ACC112 (cell line): ENCODE measurements at regions not wholly inside any gene's neighbourhood (a gene's known extent, or its start where the extent isn't known, plus 50 kb on each side); places are given as distances from the start of the nearest gene placed in this dataset.

Experiments used
- H2AFZ ChIP-seq: fragments of 200-600 bp; sonication (generic); one replicate; pipeline ENCODE4 v1.6.0; 2017; ENCODE audit warnings: antibody characterized with exemption, low read length; ENCODE audit not compliant: unreplicated experiment
- H3K27ac ChIP-seq: fragments of 200-600 bp; sonication (generic); 2 replicates; pipeline ENCODE4 v1.5.1; 2014; ENCODE audit warnings: low read depth, mild to moderate bottlenecking, antibody characterized with exemption, low read length, moderate library complexity
- H3K27me3 ChIP-seq: fragments of 200-600 bp; sonication (generic); 2 replicates; pipeline ENCODE4 v1.6.1; 2014; ENCODE audit warnings: mild to moderate bottlenecking, antibody characterized with exemption, low read length, moderate library complexity, mixed read lengths; ENCODE audit not compliant: insufficient read depth
- H3K36me3 ChIP-seq: fragments of 200-600 bp; sonication (generic); 2 replicates; pipeline ENCODE4 v1.6.1; 2016; ENCODE audit warnings: mild to moderate bottlenecking, antibody characterized with exemption, low read length, moderate library complexity, mixed read lengths; ENCODE audit not compliant: insufficient read depth
- H3K4me1 ChIP-seq: fragments of 200-600 bp; sonication (generic); one replicate; pipeline ENCODE4 v1.6.1; 2016; ENCODE audit warnings: low read length, mixed read lengths; ENCODE audit not compliant: insufficient read depth, unreplicated experiment, control insufficient read depth
- H3K4me3 ChIP-seq: fragments of 200-600 bp; sonication (generic); 2 replicates; pipeline ENCODE4 v1.5.1; 2014; ENCODE audit warnings: mild to moderate bottlenecking, low read depth, low read length
- H3K79me2 ChIP-seq: fragments of 200-600 bp; sonication (generic); one replicate; pipeline ENCODE4 v1.6.0; 2016; ENCODE audit warnings: low read length; ENCODE audit not compliant: control insufficient read depth, unreplicated experiment, insufficient read depth

DNA sequence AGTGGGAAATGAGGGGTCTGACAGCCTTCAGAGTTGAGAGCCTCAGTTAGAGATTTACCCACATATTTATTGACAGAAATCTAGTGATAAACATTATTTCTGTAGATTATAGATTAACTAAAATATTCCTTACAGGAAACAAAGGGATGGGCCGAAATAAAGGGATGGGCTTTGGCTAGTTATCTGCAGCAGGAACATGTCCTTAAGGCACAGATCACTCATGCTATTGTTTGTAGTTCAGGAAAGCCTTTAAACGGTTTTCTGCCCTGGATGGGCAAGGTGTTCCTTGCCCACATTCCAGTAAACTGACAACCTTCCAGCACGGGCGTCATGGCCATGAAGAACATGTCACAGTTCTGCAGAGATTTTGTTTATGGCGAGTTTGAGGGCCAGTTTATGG lies 154.8 kb upstream of the TOM1L1 start:
- H3K27ac ChIP-seq: no peak overlapping the region
- H3K27me3 ChIP-seq: no peaks in the 10 kb centered on the region
- H3K4me3 ChIP-seq: no peak overlapping the region
- H3K36me3 ChIP-seq: no peaks in the 10 kb centered on the region
- H2AFZ ChIP-seq: no peak overlapping the region
- H3K79me2 ChIP-seq: no peaks in the 10 kb centered on the region
- no peaks in the 10 kb centered on the region for H3K4me1 ChIP-seq

DNA sequence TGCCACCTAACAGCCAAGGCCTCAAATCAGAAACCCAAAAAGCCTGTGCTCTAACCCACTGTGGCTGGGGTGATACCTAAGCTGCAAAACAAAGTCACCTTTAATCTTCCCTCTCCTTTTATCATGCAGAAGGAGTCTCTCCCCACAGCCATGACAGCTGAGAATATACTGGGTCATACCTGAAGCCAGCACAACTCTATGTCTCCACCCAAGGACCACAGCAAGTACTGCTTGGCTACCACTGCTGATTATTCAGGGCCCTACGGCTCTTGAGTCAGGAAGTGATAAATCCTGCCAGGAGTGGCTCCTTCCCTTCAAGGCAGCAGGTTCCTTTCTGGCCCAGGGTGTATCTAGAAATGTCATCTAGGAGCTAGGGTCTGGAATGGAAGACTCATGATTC lies 151.5 kb upstream of the TOM1L1 start:
- Histone ChIP-seq H3K4me1 (no peaks in the 10 kb centered on the region), H3K27me3 (no peaks in the 10 kb centered on the region)

DNA sequence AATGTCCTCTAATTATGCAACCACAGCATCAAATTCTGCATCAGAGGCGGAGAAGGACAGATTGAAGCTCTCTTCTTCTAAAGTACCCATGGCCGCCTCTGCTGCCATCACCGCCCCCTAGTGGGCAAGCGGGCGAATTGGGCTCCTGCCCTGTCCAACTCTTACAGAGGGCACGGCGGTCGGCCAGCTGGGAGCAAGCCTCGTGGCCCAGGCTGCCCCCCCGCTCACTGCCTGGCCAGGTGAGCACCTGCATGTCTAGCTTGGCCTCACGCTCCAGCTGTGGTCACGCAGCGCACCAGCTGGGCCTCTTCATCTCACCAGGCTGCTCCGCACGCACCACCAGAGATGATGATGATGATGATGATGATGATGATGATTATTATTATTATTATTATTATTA lies 146.1 kb upstream of the TOM1L1 start:
- Histone ChIP-seq H3K27ac (no peak overlapping the region), H3K79me2 (no peaks in the 10 kb centered on the region), H3K27me3 (no peaks in the 10 kb centered on the region), H3K36me3 (no peaks in the 10 kb centered on the region), H3K4me1 (no peaks in the 10 kb centered on the region), H2AFZ (no peak overlapping the region), H3K4me3 (no peak overlapping the region)

More for the DNA sequence above, 151.5 kb upstream of the TOM1L1 start:
- no peaks in the 10 kb centered on the region for H3K79me2 ChIP-seq
- H3K4me3 ChIP-seq: no peak overlapping the region
- H2AFZ ChIP-seq: no peak overlapping the region
- no peak overlapping the region for H3K27ac ChIP-seq
- no peaks in the 10 kb centered on the region for H3K36me3 ChIP-seq

DNA sequence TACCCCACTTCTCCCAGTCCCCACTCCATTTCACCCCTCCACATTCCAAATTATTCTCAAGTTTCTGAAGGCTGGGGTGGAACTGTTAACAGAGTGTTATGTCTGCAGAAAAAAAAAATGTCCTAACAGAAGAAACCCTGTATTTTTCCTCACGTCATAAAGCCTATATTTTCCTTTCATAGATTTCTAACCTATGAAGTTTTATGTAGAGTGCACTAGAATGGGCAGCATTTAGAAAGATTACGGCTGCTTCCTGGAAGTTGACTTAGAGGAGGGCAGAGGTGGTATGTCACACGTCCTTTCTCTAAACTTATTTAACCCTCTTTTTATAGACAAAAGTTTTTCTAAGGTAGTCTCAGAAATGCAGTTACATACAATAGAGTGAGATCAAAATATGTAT lies 139.8 kb upstream of the TOM1L1 start:
- no peaks in the 10 kb centered on the region for H3K79me2 ChIP-seq
- no peak overlapping the region for H2AFZ ChIP-seq
- H3K4me3 ChIP-seq: no peak overlapping the region
- H3K4me1 ChIP-seq: no peaks in the 10 kb centered on the region
- H3K36me3 ChIP-seq: no peaks in the 10 kb centered on the region
- no peaks in the 10 kb centered on the region for H3K27me3 ChIP-seq
- no peak overlapping the region for H3K27ac ChIP-seq

DNA sequence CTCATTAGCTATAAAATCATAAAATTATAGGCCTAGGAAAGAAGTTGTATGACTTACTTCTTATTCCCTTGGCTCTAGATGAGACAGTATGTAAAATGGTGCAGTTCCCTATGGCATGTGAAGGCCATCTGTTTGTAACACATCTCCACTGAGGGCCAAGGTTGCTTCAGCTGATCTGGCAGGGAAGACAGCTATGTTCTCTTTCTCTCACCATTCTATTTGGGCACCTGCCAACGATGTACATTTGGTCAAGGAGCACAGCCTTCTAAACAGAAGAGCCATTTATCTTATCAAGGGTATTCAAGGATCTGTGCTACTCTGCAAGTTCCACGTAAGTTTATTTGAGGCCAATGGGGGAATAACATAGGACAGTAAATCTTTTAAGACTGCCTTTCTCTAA lies 129.8 kb upstream of the TOM1L1 start:
- H2AFZ ChIP-seq: no peak overlapping the region

DNA sequence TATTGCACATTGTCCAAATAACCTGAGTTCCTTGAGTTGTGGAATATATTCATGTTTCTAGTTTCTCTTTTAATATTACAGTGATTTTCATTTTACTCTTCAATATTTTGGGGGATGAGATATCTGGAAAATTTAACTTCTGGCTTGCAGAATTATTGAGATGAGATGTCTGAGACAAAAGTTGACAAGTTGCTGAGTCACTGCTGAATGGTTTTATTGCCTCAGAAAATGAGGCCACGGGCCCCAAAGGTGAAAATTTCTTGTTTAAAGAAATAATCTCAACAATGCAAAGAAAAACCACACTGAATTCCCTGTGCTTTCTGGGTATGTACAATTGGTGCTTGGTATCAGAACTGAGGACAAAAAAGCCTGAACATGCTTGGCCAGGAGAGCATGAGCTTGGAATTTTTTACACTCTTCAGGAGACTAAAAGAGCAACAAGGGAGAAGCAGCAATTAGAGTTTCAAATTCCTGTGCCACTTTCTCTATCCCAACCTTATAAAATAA lies 129.2 kb upstream of the TOM1L1 start:
- H3K27me3 ChIP-seq: no peaks in the 10 kb centered on the region
- H3K79me2 ChIP-seq: no peaks in the 10 kb centered on the region
- H3K4me1 ChIP-seq: no peaks in the 10 kb centered on the region
- H3K36me3 ChIP-seq: no peaks in the 10 kb centered on the region
- H3K4me3 ChIP-seq: no peak overlapping the region
- H2AFZ ChIP-seq: no peak overlapping the region
- H3K27ac ChIP-seq: no peak overlapping the region

More for the DNA sequence above, 129.8 kb upstream of the TOM1L1 start:
- H3K4me1 ChIP-seq: no peaks in the 10 kb centered on the region
- no peak overlapping the region for H3K27ac ChIP-seq
- H3K27me3 ChIP-seq: no peaks in the 10 kb centered on the region
- no peak overlapping the region for H3K4me3 ChIP-seq
- no peaks in the 10 kb centered on the region for H3K79me2 ChIP-seq
- H3K36me3 ChIP-seq: no peaks in the 10 kb centered on the region

DNA sequence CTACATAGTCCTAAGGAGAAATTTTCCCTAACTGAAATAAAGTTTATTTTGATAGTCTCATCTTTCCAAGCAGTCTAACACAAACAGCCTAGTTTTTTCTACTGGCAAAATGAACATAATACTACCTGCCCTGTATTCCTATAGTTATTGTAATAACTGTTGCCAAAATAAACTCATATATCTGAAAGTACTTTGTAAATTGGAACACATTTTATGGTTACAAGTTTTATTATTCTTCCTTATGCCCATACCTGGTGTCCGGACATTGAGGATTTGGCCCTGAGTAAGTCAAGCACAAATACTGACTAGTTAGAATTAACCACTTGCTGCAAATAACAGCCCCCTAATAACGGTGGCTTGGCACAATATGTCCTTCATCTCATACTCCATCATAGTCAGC lies 120.4 kb upstream of the TOM1L1 start:
- Histone ChIP-seq H3K4me1 (no peaks in the 10 kb centered on the region), H2AFZ (no peak overlapping the region), H3K27me3 (no peaks in the 10 kb centered on the region), H3K27ac (no peak overlapping the region), H3K79me2 (no peaks in the 10 kb centered on the region), H3K36me3 (no peaks in the 10 kb centered on the region), H3K4me3 (no peak overlapping the region)

DNA sequence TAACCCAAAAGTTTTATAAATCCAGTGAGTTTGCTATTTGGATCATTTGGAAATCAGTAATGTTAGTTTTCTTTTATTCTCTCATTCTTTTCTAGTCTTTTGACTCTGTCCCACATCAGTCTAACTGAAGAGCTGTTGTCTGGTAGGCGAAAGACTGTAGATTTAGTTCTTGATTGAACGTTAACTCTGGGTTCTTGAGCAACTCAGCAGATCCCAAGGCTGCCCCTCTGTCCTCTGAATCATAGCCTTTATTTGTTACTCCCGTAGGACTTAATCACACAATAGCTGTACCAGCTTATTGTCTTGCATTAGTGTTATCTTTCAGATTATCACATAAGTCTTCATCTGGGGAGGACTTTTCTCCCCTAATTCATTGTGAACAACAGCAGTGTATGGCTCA lies 119.3 kb upstream of the TOM1L1 start:
- Histone ChIP-seq H3K27ac (no peak overlapping the region), H2AFZ (no peak overlapping the region), H3K4me3 (no peak overlapping the region), H3K4me1 (no peaks in the 10 kb centered on the region), H3K27me3 (no peaks in the 10 kb centered on the region), H3K36me3 (no peaks in the 10 kb centered on the region), H3K79me2 (no peaks in the 10 kb centered on the region)

DNA sequence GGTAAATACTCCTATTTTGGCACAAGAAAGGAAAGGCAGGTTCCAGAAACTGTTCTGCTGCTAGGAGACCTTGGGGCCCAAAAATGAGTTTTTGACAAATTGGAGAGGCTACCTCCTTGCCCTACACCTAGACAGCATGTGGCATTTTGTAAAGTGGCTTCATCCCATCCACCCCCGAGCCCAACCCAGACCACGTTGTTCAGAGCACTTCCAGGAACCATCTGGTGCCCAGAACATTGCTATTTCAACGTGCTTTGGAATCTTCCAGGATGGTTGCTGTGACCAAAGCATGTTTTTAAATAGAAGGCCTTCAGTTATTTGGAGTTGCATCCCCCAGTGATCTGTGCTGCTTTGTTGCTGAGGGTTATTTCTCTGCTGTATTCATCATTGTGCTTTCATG lies 116.3 kb upstream of the TOM1L1 start:
- Histone ChIP-seq H2AFZ (no peak overlapping the region), H3K27ac (no peak overlapping the region), H3K79me2 (no peaks in the 10 kb centered on the region), H3K4me1 (no peaks in the 10 kb centered on the region), H3K27me3 (no peaks in the 10 kb centered on the region), H3K4me3 (no peak overlapping the region), H3K36me3 (no peaks in the 10 kb centered on the region)

DNA sequence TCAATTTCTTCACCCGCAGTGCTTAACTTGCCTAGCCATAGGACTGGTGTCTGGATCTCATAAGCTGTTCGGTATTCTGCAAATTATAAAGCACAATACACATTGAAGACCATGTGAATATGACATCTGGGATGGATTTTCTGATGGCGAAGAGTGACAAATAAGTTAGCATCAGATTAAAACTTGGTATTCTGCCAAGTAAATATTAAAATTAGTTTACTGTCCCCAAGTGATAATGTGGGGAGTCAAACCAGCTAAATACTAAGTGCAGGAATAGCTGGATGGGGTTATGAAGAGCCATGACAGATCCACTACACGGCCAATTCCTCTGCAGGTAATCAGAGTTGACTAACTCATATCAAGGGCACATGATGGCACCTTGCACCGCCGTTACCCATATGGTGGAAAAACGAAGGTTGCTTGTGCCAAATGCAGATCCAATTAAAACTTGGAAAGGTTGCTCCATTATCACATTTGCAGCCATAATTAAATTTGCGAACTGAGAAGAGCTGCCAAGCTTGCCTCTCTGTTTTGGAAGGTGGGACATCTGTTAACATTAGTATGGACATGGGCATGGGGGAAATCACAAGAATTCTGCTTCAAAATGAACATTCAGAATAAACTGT lies 114.9 kb upstream of the TOM1L1 start:
- Histone ChIP-seq H3K4me1 (no peaks in the 10 kb centered on the region), H2AFZ (no peak overlapping the region), H3K27me3 (no peaks in the 10 kb centered on the region), H3K36me3 (no peaks in the 10 kb centered on the region), H3K4me3 (no peak overlapping the region), H3K27ac (no peak overlapping the region), H3K79me2 (no peaks in the 10 kb centered on the region)

DNA sequence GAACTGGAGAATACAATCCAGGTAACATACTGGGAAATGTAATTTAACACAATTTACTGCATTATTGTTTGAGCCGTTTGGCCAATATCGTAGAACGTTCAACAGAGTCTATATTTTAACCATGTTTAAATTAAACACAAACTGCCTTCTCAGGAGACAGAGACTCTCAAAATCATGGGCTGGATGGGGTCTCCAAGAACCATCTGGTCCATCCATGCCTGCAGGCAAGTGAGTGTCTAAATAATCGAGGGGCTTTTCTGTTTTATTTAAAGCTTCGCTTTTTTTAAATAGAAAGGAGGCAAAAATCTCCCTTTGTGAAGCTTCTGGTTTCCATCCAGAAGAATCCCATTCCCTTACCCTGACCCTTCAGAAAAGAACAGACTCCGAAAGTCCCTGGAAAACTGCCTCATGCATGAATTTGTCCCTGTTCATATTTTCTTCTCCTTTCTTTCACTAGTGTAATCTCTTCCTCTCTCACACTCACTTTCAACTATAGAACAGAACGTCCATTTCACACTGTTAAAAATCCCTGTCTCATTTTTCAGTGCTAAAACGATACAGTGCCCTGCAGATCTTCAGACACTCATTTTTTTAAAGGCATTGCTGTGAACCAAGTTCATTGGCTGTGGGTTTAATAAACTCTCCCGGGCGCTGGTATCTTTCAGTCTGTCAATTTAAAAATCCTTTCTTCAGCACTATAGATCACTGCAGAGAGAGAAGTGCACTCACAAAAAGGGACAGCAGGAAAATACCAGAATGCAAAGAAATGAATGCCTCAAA lies 111.4 kb upstream of the TOM1L1 start:
- Histone ChIP-seq H3K4me1 (no peaks in the 10 kb centered on the region), H3K36me3 (no peaks in the 10 kb centered on the region), H3K79me2 (no peaks in the 10 kb centered on the region), H2AFZ (no peak overlapping the region), H3K27ac (no peak overlapping the region), H3K4me3 (no peak overlapping the region), H3K27me3 (no peaks in the 10 kb centered on the region)
